Transverse colon (tissue), 4 donors: ENCODE measurements at regions not wholly inside any gene's neighbourhood (a gene's known extent, or its start where the extent isn't known, plus 50 kb on each side); places are given as distances from the start of the nearest gene placed in this dataset.

Source experiments
- CTCF ChIP-seq, 5 experiments: fragments of 200-600 bp in 3 of 5; fragments of 450-650 bp in 2 of 5; sonication (generic) in 3 of 5; IDR thresholded peaks; 1 replicate in 2 of 5; 2 replicates in 3 of 5; pipeline ENCODE4 v1.5.1; 2016 to 2017; ENCODE audit warnings: antibody characterized with exemption in 5 of 5, inconsistent platforms in 3 of 5, mild to moderate bottlenecking in 2 of 5, moderate library complexity in 1 of 5
- EP300 ChIP-seq: sonication (generic); formaldehyde crosslinking; IDR thresholded peaks from one replicate; pipeline ENCODE4 v1.6.1; 2017; ENCODE audit warnings: antibody characterized with exemption, low read depth
- POLR2A ChIP-seq: fragments of 450-650 bp; IDR thresholded peaks from one replicate; pipeline ENCODE4 v1.6.1; 2016; ENCODE audit warnings: antibody characterized with exemption, mild to moderate bottlenecking, moderate library complexity
- POLR2AphosphoS5 ChIP-seq, 3 donors: sonication (generic); formaldehyde crosslinking; IDR thresholded peaks; one replicate each; pipeline ENCODE4 v1.6.1; 2016; ENCODE audit warnings: antibody characterized with exemption in 3 of 3

- TF ChIP-seq CTCF (IDR thresholded peaks at IDR 0.05) (no peak), POLR2A (no peak), POLR2AphosphoS5 (IDR thresholded peaks at IDR 0.05) (no peak), EP300 (no peak)
Observed at GRCh38 chr1:201614262-201615015, 75.5 kb downstream of the NAV1 start.
